HEK293 (cell line): ENCODE measurements at regions not wholly inside any gene's neighbourhood (a gene's known extent, or its start where the extent isn't known, plus 50 kb on each side); places are given as distances from the start of the nearest gene placed in this dataset.

Experiments used
- CTCF ChIA-PET: fragments of 350-600 bp; formaldehyde crosslinking; extraction: SDS; loops from one replicate; lab custom pipeline; 2021; ENCODE audit warnings: antibody characterized with exemption; lab: Yijun Ruan, JAX
- POLR2A ChIA-PET: fragments of 300-600 bp; formaldehyde crosslinking; extraction: SDS; loops from one replicate; lab custom pipeline; 2020; ENCODE audit warnings: antibody characterized with exemption, inconsistent platforms; lab: Yijun Ruan, JAX
- H3K27ac ChIP-seq: fragments of 200-500 bp; sonication (Bioruptor generic); 2 replicates; pipeline ENCODE4 v1.5.1; 2014; ENCODE audit warnings: low read depth, low read length, control low read depth, inconsistent platforms; ENCODE audit errors: extremely low read depth
- H3K36me3 ChIP-seq, 2 experiments: fragments of 200-500 bp in 1 of 2; sonication (Bioruptor generic) in 1 of 2; 1 replicate in 1 of 2; 2 replicates in 1 of 2; pipeline ENCODE4 v1.5.1; 2014 to 2017; ENCODE audit warnings: inconsistent platforms in 2 of 2, low read length in 2 of 2; ENCODE audit not compliant: control insufficient read depth in 2 of 2, insufficient read depth in 1 of 2
- H3K4me1 ChIP-seq: fragments of 200-500 bp; sonication (Bioruptor generic); 2 replicates; pipeline ENCODE4 v1.5.1; 2014; ENCODE audit warnings: mild to moderate bottlenecking, low read length, inconsistent platforms; ENCODE audit not compliant: control insufficient read depth, insufficient read depth
- H3K4me3 ChIP-seq: 2 replicates; pipeline ENCODE4 v1.5.1; 2011; ENCODE audit warnings: low read depth, mild to moderate bottlenecking, control low read depth, low read length, moderate library complexity
- H3K9me3 ChIP-seq: fragments of 200-500 bp; sonication (Bioruptor generic); 2 replicates; pipeline ENCODE4 v1.5.1; 2014; ENCODE audit warnings: low read depth, low read length, inconsistent platforms; ENCODE audit not compliant: control insufficient read depth, insufficient read depth
- KLF16 ChIP-seq: fragments of 450-650 bp; formaldehyde crosslinking; IDR thresholded peaks from 2 replicates; pipeline ENCODE4 v1.5.1; 2017; ENCODE audit warnings: missing biosample characterization, missing genetic modification characterization
- KLF17 ChIP-seq: fragments of 450-650 bp; formaldehyde crosslinking; IDR thresholded peaks from 2 replicates; pipeline ENCODE4 v1.5.1; 2016; ENCODE audit warnings: missing biosample characterization, missing genetic modification characterization
- KLF8 ChIP-seq: fragments of 450-650 bp; formaldehyde crosslinking; IDR thresholded peaks from 2 replicates; pipeline ENCODE4 v1.5.1; 2016; ENCODE audit warnings: missing biosample characterization, missing genetic modification characterization
- PBX3 ChIP-seq: sonication (generic); formaldehyde crosslinking; IDR thresholded peaks from 2 replicates; pipeline ENCODE4 v1.8.1; 2022; ENCODE audit warnings: mild to moderate bottlenecking, moderate library complexity, missing genetic modification reagents
- PRDM2 ChIP-seq: fragments of 450-650 bp; formaldehyde crosslinking; IDR thresholded peaks from 2 replicates; pipeline ENCODE4 v1.5.1; 2016; ENCODE audit warnings: missing biosample characterization, missing genetic modification characterization, borderline replicate concordance
- PRDM4 ChIP-seq: fragments of 450-650 bp; formaldehyde crosslinking; IDR thresholded peaks from 2 replicates; pipeline ENCODE4 v1.5.1; 2017; ENCODE audit warnings: missing biosample characterization, missing genetic modification characterization
- ZIC2 ChIP-seq: fragments of 450-650 bp; formaldehyde crosslinking; IDR thresholded peaks from 2 replicates; pipeline ENCODE4 v1.5.1; 2016; ENCODE audit warnings: missing biosample characterization, missing genetic modification characterization
- ZNF114 ChIP-seq: fragments of 450-650 bp; formaldehyde crosslinking; IDR thresholded peaks from 2 replicates; pipeline ENCODE4 v1.5.0; 2017; ENCODE audit warnings: missing biosample characterization, missing genetic modification characterization
- ZNF133 ChIP-seq: fragments of 450-650 bp; formaldehyde crosslinking; IDR thresholded peaks from 2 replicates; pipeline ENCODE4 v1.5.1; 2016; ENCODE audit warnings: missing biosample characterization, missing genetic modification characterization
- ZNF214 ChIP-seq: fragments of 450-650 bp; formaldehyde crosslinking; IDR thresholded peaks from 2 replicates; pipeline ENCODE4 v1.5.1; 2017; ENCODE audit warnings: missing biosample characterization, mild to moderate bottlenecking, missing genetic modification characterization, borderline replicate concordance
- ZNF23 ChIP-seq: fragments of 450-650 bp; formaldehyde crosslinking; IDR thresholded peaks from 2 replicates; pipeline ENCODE4 v1.5.1; 2016; ENCODE audit warnings: missing biosample characterization, missing genetic modification characterization, borderline replicate concordance
- ZNF292 ChIP-seq: fragments of 450-650 bp; formaldehyde crosslinking; IDR thresholded peaks from 2 replicates; pipeline ENCODE4 v1.5.1; 2016; ENCODE audit warnings: low read depth, missing biosample characterization, missing genetic modification characterization, borderline replicate concordance
- ZNF341 ChIP-seq: fragments of 450-650 bp; formaldehyde crosslinking; IDR thresholded peaks from 2 replicates; pipeline ENCODE4; 2016; ENCODE audit warnings: low read depth, missing biosample characterization, missing genetic modification characterization
- ZNF354C ChIP-seq: fragments of 450-650 bp; formaldehyde crosslinking; IDR thresholded peaks from 2 replicates; pipeline ENCODE4 v1.5.1; 2016; ENCODE audit warnings: missing biosample characterization, missing genetic modification characterization, low read depth, borderline replicate concordance
- ZNF473 ChIP-seq: fragments of 450-650 bp; formaldehyde crosslinking; IDR thresholded peaks from 2 replicates; pipeline ENCODE4 v1.5.1; 2017; ENCODE audit warnings: missing biosample characterization, missing genetic modification characterization
- ZNF48 ChIP-seq: fragments of 450-650 bp; formaldehyde crosslinking; IDR thresholded peaks from 2 replicates; pipeline ENCODE4 v1.5.1; 2016; ENCODE audit warnings: missing biosample characterization, missing genetic modification characterization
- ZNF510 ChIP-seq: fragments of 450-650 bp; formaldehyde crosslinking; IDR thresholded peaks from 2 replicates; pipeline ENCODE4 v1.5.1; 2018; ENCODE audit warnings: mild to moderate bottlenecking, missing genetic modification characterization, missing biosample characterization; ENCODE audit not compliant: insufficient replicate concordance
- ZNF513 ChIP-seq: fragments of 450-650 bp; IDR thresholded peaks from 2 replicates; pipeline ENCODE4 v1.5.1; 2018; ENCODE audit warnings: missing biosample characterization, missing genetic modification characterization
- ZNF558 ChIP-seq: fragments of 450-650 bp; formaldehyde crosslinking; IDR thresholded peaks from 2 replicates; pipeline ENCODE4 v1.5.1; 2016; ENCODE audit warnings: missing biosample characterization, missing genetic modification characterization
- ZNF623 ChIP-seq: fragments of 450-650 bp; formaldehyde crosslinking; IDR thresholded peaks from 2 replicates; pipeline ENCODE4 v1.5.1; 2016; ENCODE audit warnings: missing biosample characterization, missing genetic modification characterization
- ZNF701 ChIP-seq: fragments of 450-650 bp; formaldehyde crosslinking; IDR thresholded peaks from 2 replicates; pipeline ENCODE4 v1.5.1; 2016; ENCODE audit warnings: missing biosample characterization, missing genetic modification characterization
- ZNF704 ChIP-seq: fragments of 450-650 bp; formaldehyde crosslinking; IDR thresholded peaks from 2 replicates; pipeline ENCODE4 v1.5.1; 2016; ENCODE audit warnings: missing biosample characterization, missing genetic modification characterization
- ZNF777 ChIP-seq: fragments of 450-650 bp; formaldehyde crosslinking; IDR thresholded peaks from 2 replicates; pipeline ENCODE4 v1.5.1; 2017; ENCODE audit warnings: missing biosample characterization, missing genetic modification characterization, borderline replicate concordance

- no peak overlapping the region for H3K27ac ChIP-seq
- ChIA-PET CTCF (no interaction called here), POLR2A (no interaction called here)
- no peaks in the 10 kb centered on the region for H3K4me1 ChIP-seq
- H3K4me3 ChIP-seq = no peak overlapping the region
- TF ChIP-seq ZNF701 (tag by site-specific recombination) = no peak
- TF ChIP-seq ZNF513 = no peak
- no peak for TF ChIP-seq ZNF623 (tag by site-specific recombination)
- TF ChIP-seq ZNF48 (tag by site-specific recombination) = no peak
- TF ChIP-seq ZNF341 (tag by site-specific recombination) = no peak
- TF ChIP-seq ZNF23 = no peak
- no peak for TF ChIP-seq ZNF777 (tag by site-specific recombination)
- no peak for TF ChIP-seq PRDM4 (tag by site-specific recombination)
- TF ChIP-seq KLF8 (tag by site-specific recombination) = no peak
- no peak for TF ChIP-seq ZNF214 (tag by site-specific recombination)
- TF ChIP-seq ZIC2 = no peak
- no peak for TF ChIP-seq KLF16 (tag by site-specific recombination)
- no peak for TF ChIP-seq KLF17 (tag by site-specific recombination)
- TF ChIP-seq ZNF510 (tag by site-specific recombination) = no peak
- no peak for TF ChIP-seq ZNF704 (tag by site-specific recombination)
- TF ChIP-seq ZNF558 (tag by site-specific recombination) = no peak
- no peak for TF ChIP-seq PBX3 (CRISPR knock-in tag)
- no peaks in the 10 kb centered on the region for H3K36me3 ChIP-seq
- H3K9me3 ChIP-seq = no peaks in the 10 kb centered on the region
Measured at GRCh38 chr20:52585333-52585732, 386.8 kb upstream of the TSHZ2 start.

GRCh38 chr20:52578559-52578958 lies 387.0 kb upstream of the ZFP64 start:
- Histone ChIP-seq H3K4me3 (no peak overlapping the region), H3K9me3 (no peaks in the 10 kb centered on the region), H3K27ac (no peak overlapping the region), H3K4me1 (no peaks in the 10 kb centered on the region), H3K36me3 (no peaks in the 10 kb centered on the region)
- ChIA-PET CTCF (interaction anchor here (0.6 kb wide), 1 partner anchor 21 kb away, joined by 3 read pairs; no protein-coding TSS in a partner anchor), POLR2A (no interaction called here)
- no peak for TF ChIP-seq ZNF473 (tag by site-specific recombination)
- TF ChIP-seq ZNF292 (tag by site-specific recombination) = no peak
- no peak for TF ChIP-seq ZNF133 (tag by site-specific recombination)
- no peak for TF ChIP-seq ZNF354C (tag by site-specific recombination)
- no peak for TF ChIP-seq PRDM2
- TF ChIP-seq ZNF114 (tag by site-specific recombination) = no peak
